IgD-negative memory B cell (primary cell): ENCODE measurements at regions not wholly inside any gene's neighbourhood (a gene's known extent, or its start where the extent isn't known, plus 50 kb on each side); places are given as distances from the start of the nearest gene placed in this dataset.

Experiments used
- H3K27ac Mint-ChIP-seq, 3 donors: one replicate each; pipeline ENCODE4 v1.8.0; 2020 to 2022; ENCODE audit warnings: mild to moderate bottlenecking in 3 of 3, mixed read lengths in 3 of 3, moderate library complexity in 1 of 3
- H3K27me3 Mint-ChIP-seq: one replicate; pipeline ENCODE4 v1.8.0; 2021; ENCODE audit warnings: mixed read lengths
- H3K36me3 Mint-ChIP-seq: one replicate; pipeline ENCODE4 v1.8.0; 2020; ENCODE audit warnings: mild to moderate bottlenecking, mixed read lengths
- H3K4me1 Mint-ChIP-seq, 3 donors: one replicate each; pipeline ENCODE4 v1.8.0; 2020 to 2022; ENCODE audit warnings: mixed read lengths in 3 of 3, mild to moderate bottlenecking in 1 of 3
- H3K4me3 Mint-ChIP-seq, 4 donors: one replicate each; pipeline ENCODE4 v1.8.0; 2020 to 2022; ENCODE audit warnings: mild to moderate bottlenecking in 4 of 4, mixed read lengths in 4 of 4, moderate library complexity in 3 of 4
- H3K9me3 Mint-ChIP-seq, 3 donors: one replicate each; pipeline ENCODE4 v1.8.0; 2020 to 2021; ENCODE audit warnings: mixed read lengths in 3 of 3, mild to moderate bottlenecking in 1 of 3

- H3K4me3 Mint-ChIP-seq = no peak overlapping the region
- no peaks in the 10 kb centered on the region for H3K27me3 Mint-ChIP-seq
- peaks cover 0 to 4% (median 2%) of the 10 kb centered on the region in 3 donors for H3K9me3 Mint-ChIP-seq
- no peaks in the 10 kb centered on the region for H3K36me3 Mint-ChIP-seq
- no peak overlapping the region for H3K27ac Mint-ChIP-seq
- H3K4me1 Mint-ChIP-seq = no peaks in the 10 kb centered on the region
Measured at GRCh38 chr1:87620807-87621206, 292.1 kb downstream of the LMO4 start.

- H3K9me3 Mint-ChIP-seq = peaks cover 0 to 4% (median 0%) of the 10 kb centered on the region in 3 donors
- peaks cover 0 to 1% (median 0%) of the 10 kb centered on the region in 3 donors for H3K4me1 Mint-ChIP-seq
- no peaks in the 10 kb centered on the region for H3K27me3 Mint-ChIP-seq
- H3K36me3 Mint-ChIP-seq = no peaks in the 10 kb centered on the region
- no peak overlapping the region for H3K27ac Mint-ChIP-seq
- H3K4me3 Mint-ChIP-seq = no peak overlapping the region
Measured at GRCh38 chr1:87629673-87630072, 301.0 kb downstream of the LMO4 start.

- Mint-ChIP-seq H3K9me3 (peaks cover 0 to 4% (median 2%) of the 10 kb centered on the region in 3 donors), H3K27ac (no peak overlapping the region), H3K4me3 (no peak overlapping the region), H3K4me1 (peaks cover 0 to 1% (median 0%) of the 10 kb centered on the region in 3 donors), H3K36me3 (no peaks in the 10 kb centered on the region), H3K27me3 (no peaks in the 10 kb centered on the region)
Measured at GRCh38 chr1:87632232-87632631, 303.6 kb downstream of the LMO4 start.

GRCh38 chr1:87636198-87636892, 307.7 kb downstream of the LMO4 start:
- Mint-ChIP-seq H3K36me3 (peaks cover 2% of the 10 kb centered on the region), H3K4me1 (peaks cover 5 to 11% (median 7%) of the 10 kb centered on the region in 3 donors), H3K27ac (no peak overlapping the region), H3K27me3 (no peaks in the 10 kb centered on the region), H3K4me3 (no peak overlapping the region), H3K9me3 (peaks cover 0 to 4% (median 2%) of the 10 kb centered on the region in 3 donors)

- no peaks in the 10 kb centered on the region for H3K27me3 Mint-ChIP-seq
- no peak overlapping the region for H3K27ac Mint-ChIP-seq
- H3K4me3 Mint-ChIP-seq = no peak overlapping the region
- H3K9me3 Mint-ChIP-seq = peaks cover 0 to 2% (median 0%) of the 10 kb centered on the region in 3 donors
- peaks cover 7 to 11% (median 10%) of the 10 kb centered on the region in 3 donors for H3K4me1 Mint-ChIP-seq
- H3K36me3 Mint-ChIP-seq = peaks cover 2% of the 10 kb centered on the region
Measured at GRCh38 chr1:87638636-87639035, 310.0 kb downstream of the LMO4 start.

- no peak overlapping the region for H3K27ac Mint-ChIP-seq
- no peaks in the 10 kb centered on the region for H3K27me3 Mint-ChIP-seq
- H3K4me3 Mint-ChIP-seq = no peak overlapping the region
- no peaks in the 10 kb centered on the region for H3K9me3 Mint-ChIP-seq
- peaks cover 6 to 16% (median 10%) of the 10 kb centered on the region in 3 donors for H3K4me1 Mint-ChIP-seq
- peaks cover 2% of the 10 kb centered on the region for H3K36me3 Mint-ChIP-seq
Measured at GRCh38 chr1:87641996-87642395, 313.3 kb downstream of the LMO4 start.

GRCh38 chr1:87642581-87643221, 314.0 kb downstream of the LMO4 start:
- Mint-ChIP-seq H3K27me3 (no peaks in the 10 kb centered on the region), H3K4me3 (no peak overlapping the region), H3K27ac (no peak overlapping the region), H3K9me3 (no peaks in the 10 kb centered on the region), H3K4me1 (peaks cover 6 to 16% (median 10%) of the 10 kb centered on the region in 3 donors), H3K36me3 (peaks cover 2% of the 10 kb centered on the region)

GRCh38 chr1:87644033-87644578, 315.4 kb downstream of the LMO4 start:
- no peak overlapping the region for H3K4me3 Mint-ChIP-seq
- H3K27me3 Mint-ChIP-seq = no peaks in the 10 kb centered on the region
- H3K36me3 Mint-ChIP-seq = no peaks in the 10 kb centered on the region
- H3K9me3 Mint-ChIP-seq = no peaks in the 10 kb centered on the region
- H3K27ac Mint-ChIP-seq = no peak overlapping the region
- peaks cover 0 to 6% (median 5%) of the 10 kb centered on the region in 3 donors for H3K4me1 Mint-ChIP-seq

- H3K9me3 Mint-ChIP-seq = no peaks in the 10 kb centered on the region
- H3K4me3 Mint-ChIP-seq = no peak overlapping the region
- no peaks in the 10 kb centered on the region for H3K27me3 Mint-ChIP-seq
- H3K4me1 Mint-ChIP-seq = peaks cover 0 to 6% (median 5%) of the 10 kb centered on the region in 3 donors
- no peaks in the 10 kb centered on the region for H3K36me3 Mint-ChIP-seq
- H3K27ac Mint-ChIP-seq = no peak overlapping the region
Measured at GRCh38 chr1:87644579-87645190, 316.0 kb downstream of the LMO4 start.

- Mint-ChIP-seq H3K9me3 (no peaks in the 10 kb centered on the region), H3K4me3 (no peak overlapping the region), H3K27ac (no peak overlapping the region), H3K27me3 (no peaks in the 10 kb centered on the region), H3K36me3 (no peaks in the 10 kb centered on the region), H3K4me1 (peaks cover 0 to 6% (median 5%) of the 10 kb centered on the region in 3 donors)
Measured at GRCh38 chr1:87647430-87648177, 318.9 kb downstream of the LMO4 start.

- Mint-ChIP-seq H3K4me1 (peaks cover 0 to 6% (median 0%) of the 10 kb centered on the region in 3 donors), H3K9me3 (no peaks in the 10 kb centered on the region), H3K27me3 (no peaks in the 10 kb centered on the region), H3K4me3 (no peak overlapping the region), H3K36me3 (no peaks in the 10 kb centered on the region), H3K27ac (no peak overlapping the region)
Measured at GRCh38 chr1:87648323-87649119, 319.8 kb downstream of the LMO4 start.

GRCh38 chr1:87650306-87650705, 321.6 kb downstream of the LMO4 start:
- Mint-ChIP-seq H3K9me3 (no peaks in the 10 kb centered on the region), H3K4me3 (no peak overlapping the region), H3K36me3 (peaks cover 1% of the 10 kb centered on the region), H3K27ac (no peak overlapping the region), H3K27me3 (no peaks in the 10 kb centered on the region), H3K4me1 (peaks cover 0 to 7% (median 3%) of the 10 kb centered on the region in 3 donors)

GRCh38 chr1:87652176-87652575, 323.5 kb downstream of the LMO4 start:
- Mint-ChIP-seq H3K4me3 (no peak overlapping the region), H3K4me1 (peaks cover 2 to 4% (median 3%) of the 10 kb centered on the region in 3 donors), H3K27ac (no peak overlapping the region), H3K9me3 (no peaks in the 10 kb centered on the region), H3K27me3 (no peaks in the 10 kb centered on the region), H3K36me3 (peaks cover 1% of the 10 kb centered on the region)

- H3K9me3 Mint-ChIP-seq = peaks cover 0 to 12% (median 4%) of the 10 kb centered on the region in 3 donors
- H3K27me3 Mint-ChIP-seq = peaks cover 2% of the 10 kb centered on the region
- peaks cover 5% of the 10 kb centered on the region for H3K36me3 Mint-ChIP-seq
- H3K4me1 Mint-ChIP-seq = no peaks in the 10 kb centered on the region
- H3K4me3 Mint-ChIP-seq = no peak overlapping the region
- no peak overlapping the region for H3K27ac Mint-ChIP-seq
Measured at GRCh38 chr1:87665151-87665550, 336.5 kb downstream of the LMO4 start.
